ENCODE measurements at regions not wholly inside any gene's neighbourhood (a gene's known extent, or its start where the extent isn't known, plus 50 kb on each side); places are given as distances from the start of the nearest gene placed in this dataset.

DNA sequence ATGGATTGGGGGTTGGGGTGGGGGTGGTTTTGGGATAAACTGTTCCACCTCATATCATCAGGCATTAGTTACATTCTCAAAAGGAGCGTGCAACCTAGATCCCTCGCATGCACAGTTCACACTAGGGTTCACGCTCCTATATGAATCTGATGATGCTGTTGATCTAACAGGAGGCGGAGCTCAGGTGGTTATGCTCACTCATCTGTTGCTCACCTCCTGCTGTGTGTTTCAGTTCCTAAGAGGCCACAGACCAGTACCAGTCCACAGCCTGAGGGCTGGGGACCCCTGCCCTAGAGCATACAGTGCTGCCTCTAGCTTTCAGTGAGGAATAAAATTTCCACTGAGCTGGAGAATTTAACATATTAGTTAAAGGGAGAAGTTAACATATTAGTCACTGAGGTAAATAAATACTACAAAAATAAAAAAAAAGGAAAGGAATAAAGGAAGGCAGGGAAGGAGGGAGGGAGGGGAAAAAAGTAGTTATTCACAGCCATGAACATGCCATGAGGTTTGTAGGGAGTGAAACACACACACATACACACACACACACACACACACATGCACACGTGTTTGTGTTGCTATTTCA is 612.7 kb upstream of the TBX3 start:
- TF ChIP-seq POLR2A (IDR thresholded peaks at IDR 0.05) (no peak), POLR2AphosphoS5 (IDR thresholded peaks at IDR 0.05) (no peak)
- TF ChIP-seq, protein P1, sequence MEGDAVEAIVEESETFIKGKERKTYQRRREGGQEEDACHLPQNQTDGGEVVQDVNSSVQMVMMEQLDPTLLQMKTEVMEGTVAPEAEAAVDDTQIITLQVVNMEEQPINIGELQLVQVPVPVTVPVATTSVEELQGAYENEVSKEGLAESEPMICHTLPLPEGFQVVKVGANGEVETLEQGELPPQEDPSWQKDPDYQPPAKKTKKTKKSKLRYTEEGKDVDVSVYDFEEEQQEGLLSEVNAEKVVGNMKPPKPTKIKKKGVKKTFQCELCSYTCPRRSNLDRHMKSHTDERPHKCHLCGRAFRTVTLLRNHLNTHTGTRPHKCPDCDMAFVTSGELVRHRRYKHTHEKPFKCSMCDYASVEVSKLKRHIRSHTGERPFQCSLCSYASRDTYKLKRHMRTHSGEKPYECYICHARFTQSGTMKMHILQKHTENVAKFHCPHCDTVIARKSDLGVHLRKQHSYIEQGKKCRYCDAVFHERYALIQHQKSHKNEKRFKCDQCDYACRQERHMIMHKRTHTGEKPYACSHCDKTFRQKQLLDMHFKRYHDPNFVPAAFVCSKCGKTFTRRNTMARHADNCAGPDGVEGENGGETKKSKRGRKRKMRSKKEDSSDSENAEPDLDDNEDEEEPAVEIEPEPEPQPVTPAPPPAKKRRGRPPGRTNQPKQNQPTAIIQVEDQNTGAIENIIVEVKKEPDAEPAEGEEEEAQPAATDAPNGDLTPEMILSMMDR (IDR thresholded peaks at IDR 0.05): no peak
